ENCODE measurements at regions not wholly inside any gene's neighbourhood (a gene's known extent, or its start where the extent isn't known, plus 50 kb on each side); places are given as distances from the start of the nearest gene placed in this dataset.

DNA sequence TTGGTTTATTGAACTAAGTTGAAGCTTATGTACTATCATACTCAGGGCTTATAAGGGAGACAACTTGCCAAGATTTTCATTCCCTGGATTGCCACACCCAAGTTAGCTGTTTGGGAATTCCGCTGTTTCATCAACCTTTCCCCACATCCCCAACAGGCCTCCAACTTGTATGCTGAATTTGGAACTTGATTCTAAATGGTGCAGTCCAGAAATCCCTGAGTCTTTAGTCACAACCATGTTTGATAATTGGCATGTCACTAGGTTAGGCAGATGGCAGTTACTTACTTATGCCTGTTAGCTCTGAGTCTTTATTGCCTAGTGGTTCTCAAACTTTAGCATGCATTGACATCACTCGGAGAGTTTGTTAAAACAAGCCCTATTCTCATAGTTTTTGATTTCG is 135.4 kb upstream of the PRPS1L1 start:
- no peak for TF ChIP-seq POLR2A (IDR thresholded peaks at IDR 0.05)
- TF ChIP-seq, protein P1, sequence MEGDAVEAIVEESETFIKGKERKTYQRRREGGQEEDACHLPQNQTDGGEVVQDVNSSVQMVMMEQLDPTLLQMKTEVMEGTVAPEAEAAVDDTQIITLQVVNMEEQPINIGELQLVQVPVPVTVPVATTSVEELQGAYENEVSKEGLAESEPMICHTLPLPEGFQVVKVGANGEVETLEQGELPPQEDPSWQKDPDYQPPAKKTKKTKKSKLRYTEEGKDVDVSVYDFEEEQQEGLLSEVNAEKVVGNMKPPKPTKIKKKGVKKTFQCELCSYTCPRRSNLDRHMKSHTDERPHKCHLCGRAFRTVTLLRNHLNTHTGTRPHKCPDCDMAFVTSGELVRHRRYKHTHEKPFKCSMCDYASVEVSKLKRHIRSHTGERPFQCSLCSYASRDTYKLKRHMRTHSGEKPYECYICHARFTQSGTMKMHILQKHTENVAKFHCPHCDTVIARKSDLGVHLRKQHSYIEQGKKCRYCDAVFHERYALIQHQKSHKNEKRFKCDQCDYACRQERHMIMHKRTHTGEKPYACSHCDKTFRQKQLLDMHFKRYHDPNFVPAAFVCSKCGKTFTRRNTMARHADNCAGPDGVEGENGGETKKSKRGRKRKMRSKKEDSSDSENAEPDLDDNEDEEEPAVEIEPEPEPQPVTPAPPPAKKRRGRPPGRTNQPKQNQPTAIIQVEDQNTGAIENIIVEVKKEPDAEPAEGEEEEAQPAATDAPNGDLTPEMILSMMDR (IDR thresholded peaks at IDR 0.05): no peak

Data from right lobe of liver (tissue), 4 donors.